ENCODE measurements at regions not wholly inside any gene's neighbourhood (a gene's known extent, or its start where the extent isn't known, plus 50 kb on each side); places are given as distances from the start of the nearest gene placed in this dataset.

DNA sequence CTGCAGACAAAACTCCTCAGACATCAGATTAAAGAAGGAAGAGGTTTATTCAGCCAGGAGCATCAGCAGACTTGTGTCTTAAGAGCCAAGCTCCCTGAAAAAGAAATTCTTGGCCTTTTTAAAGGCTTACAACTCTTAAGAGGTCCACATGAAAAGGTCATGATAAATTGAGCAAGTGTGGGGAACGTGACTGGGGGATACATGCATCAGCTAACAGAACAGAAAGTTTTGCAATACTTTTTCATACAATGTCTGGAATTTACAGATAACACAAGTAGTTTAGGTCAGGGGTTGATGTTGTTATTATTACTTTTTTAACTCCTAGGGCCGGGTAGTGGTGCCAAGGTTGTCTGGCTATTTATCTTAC, 55.6 kb upstream of the RBMX start:
- TF ChIP-seq, protein P1, sequence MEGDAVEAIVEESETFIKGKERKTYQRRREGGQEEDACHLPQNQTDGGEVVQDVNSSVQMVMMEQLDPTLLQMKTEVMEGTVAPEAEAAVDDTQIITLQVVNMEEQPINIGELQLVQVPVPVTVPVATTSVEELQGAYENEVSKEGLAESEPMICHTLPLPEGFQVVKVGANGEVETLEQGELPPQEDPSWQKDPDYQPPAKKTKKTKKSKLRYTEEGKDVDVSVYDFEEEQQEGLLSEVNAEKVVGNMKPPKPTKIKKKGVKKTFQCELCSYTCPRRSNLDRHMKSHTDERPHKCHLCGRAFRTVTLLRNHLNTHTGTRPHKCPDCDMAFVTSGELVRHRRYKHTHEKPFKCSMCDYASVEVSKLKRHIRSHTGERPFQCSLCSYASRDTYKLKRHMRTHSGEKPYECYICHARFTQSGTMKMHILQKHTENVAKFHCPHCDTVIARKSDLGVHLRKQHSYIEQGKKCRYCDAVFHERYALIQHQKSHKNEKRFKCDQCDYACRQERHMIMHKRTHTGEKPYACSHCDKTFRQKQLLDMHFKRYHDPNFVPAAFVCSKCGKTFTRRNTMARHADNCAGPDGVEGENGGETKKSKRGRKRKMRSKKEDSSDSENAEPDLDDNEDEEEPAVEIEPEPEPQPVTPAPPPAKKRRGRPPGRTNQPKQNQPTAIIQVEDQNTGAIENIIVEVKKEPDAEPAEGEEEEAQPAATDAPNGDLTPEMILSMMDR (IDR thresholded peaks at IDR 0.05): no peak
- no peak for TF ChIP-seq POLR2A (IDR thresholded peaks at IDR 0.05)
